ENCODE measurements at regions not wholly inside any gene's neighbourhood (a gene's known extent, or its start where the extent isn't known, plus 50 kb on each side); places are given as distances from the start of the nearest gene placed in this dataset.

- no peaks in the 10 kb centered on the region for H3K4me1 ChIP-seq
- 90 to 100% (median 94%) methylated on average over 3 of the region's 3 CpGs for WGBS, 5 donors
- no peaks in the 10 kb centered on the region for H3K36me3 ChIP-seq
- no peak overlapping the region for H3K4me3 ChIP-seq
- TF ChIP-seq, protein P1, sequence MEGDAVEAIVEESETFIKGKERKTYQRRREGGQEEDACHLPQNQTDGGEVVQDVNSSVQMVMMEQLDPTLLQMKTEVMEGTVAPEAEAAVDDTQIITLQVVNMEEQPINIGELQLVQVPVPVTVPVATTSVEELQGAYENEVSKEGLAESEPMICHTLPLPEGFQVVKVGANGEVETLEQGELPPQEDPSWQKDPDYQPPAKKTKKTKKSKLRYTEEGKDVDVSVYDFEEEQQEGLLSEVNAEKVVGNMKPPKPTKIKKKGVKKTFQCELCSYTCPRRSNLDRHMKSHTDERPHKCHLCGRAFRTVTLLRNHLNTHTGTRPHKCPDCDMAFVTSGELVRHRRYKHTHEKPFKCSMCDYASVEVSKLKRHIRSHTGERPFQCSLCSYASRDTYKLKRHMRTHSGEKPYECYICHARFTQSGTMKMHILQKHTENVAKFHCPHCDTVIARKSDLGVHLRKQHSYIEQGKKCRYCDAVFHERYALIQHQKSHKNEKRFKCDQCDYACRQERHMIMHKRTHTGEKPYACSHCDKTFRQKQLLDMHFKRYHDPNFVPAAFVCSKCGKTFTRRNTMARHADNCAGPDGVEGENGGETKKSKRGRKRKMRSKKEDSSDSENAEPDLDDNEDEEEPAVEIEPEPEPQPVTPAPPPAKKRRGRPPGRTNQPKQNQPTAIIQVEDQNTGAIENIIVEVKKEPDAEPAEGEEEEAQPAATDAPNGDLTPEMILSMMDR (IDR thresholded peaks at IDR 0.05): no peak
- TF ChIP-seq EP300 (IDR thresholded peaks at IDR 0.05) (no peak), POLR2A (IDR thresholded peaks at IDR 0.05) (no peak), POLR2AphosphoS5 (IDR thresholded peaks at IDR 0.05) (no peak)
- peaks cover 0 to 15% (median 4%) of the 10 kb centered on the region in 4 donors for H3K9me3 ChIP-seq
- no peak for DNase-seq
- H3K27me3 ChIP-seq: no peaks in the 10 kb centered on the region
- intact Hi-C loops (cut with DNase I; ENCODE audit: low total_unique reads): no loop called here
- H3K27ac ChIP-seq: no peak overlapping the region
These were observed 625.1 kb downstream of the PRELID2 start for GRCh38 chr5:145210020-145210419.

DNA sequence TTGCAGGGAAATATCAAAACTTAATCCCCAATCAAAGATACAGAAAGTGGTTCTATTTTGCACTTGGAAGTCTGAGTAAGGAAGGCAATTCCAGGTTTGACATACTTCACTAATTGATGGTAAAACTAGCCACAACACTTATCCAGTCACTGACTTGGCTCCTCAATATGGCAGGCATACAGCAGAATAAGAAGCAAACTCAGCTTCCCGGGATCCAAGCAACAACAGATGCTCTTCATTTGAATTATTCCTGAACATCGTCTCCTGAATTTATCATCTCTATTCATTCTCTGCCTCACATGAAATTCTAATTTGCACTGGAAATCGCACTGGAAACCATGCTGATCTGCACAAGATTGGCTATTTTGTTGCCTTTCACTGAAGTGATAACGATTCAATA, 629.6 kb downstream of the PRELID2 start:
- intact Hi-C loops (cut with DNase I; ENCODE audit: low total_unique reads): no loop called here
- H3K4me3 ChIP-seq: no peak overlapping the region
- no peak for DNase-seq
- H3K36me3 ChIP-seq: no peaks in the 10 kb centered on the region
- H3K27me3 ChIP-seq: no peaks in the 10 kb centered on the region
- no peaks in the 10 kb centered on the region for H3K9me3 ChIP-seq
- WGBS, 5 donors: 74 to 89% (median 77%) methylated on average over 4 of the region's 4 CpGs
- H3K4me1 ChIP-seq: no peaks in the 10 kb centered on the region
- no peak overlapping the region for H3K27ac ChIP-seq
- no peak for TF ChIP-seq POLR2A (IDR thresholded peaks at IDR 0.05)
- TF ChIP-seq POLR2AphosphoS5 (IDR thresholded peaks at IDR 0.05): no peak
- no peak for TF ChIP-seq EP300 (IDR thresholded peaks at IDR 0.05)
- TF ChIP-seq, protein P1 (IDR thresholded peaks at IDR 0.05): no peak

GRCh38 chr5:145204743-145205142, 630.4 kb downstream of the PRELID2 start:
- Histone ChIP-seq H3K9me3 (no peaks in the 10 kb centered on the region), H3K36me3 (no peaks in the 10 kb centered on the region), H3K27me3 (no peaks in the 10 kb centered on the region), H3K27ac (no peak overlapping the region), H3K4me1 (no peaks in the 10 kb centered on the region), H3K4me3 (no peak overlapping the region)
- peak in 1 of 2 donors; percentile 47 for DNase-seq
- intact Hi-C loops (cut with DNase I; ENCODE audit: low total_unique reads): no loop called here
- TF ChIP-seq, protein P1 (IDR thresholded peaks at IDR 0.05): no peak
- TF ChIP-seq POLR2A (IDR thresholded peaks at IDR 0.05) (no peak), POLR2AphosphoS5 (IDR thresholded peaks at IDR 0.05) (no peak), EP300 (IDR thresholded peaks at IDR 0.05) (no peak)
- 34 to 50% (median 46%) methylated on average over 1 to 2 of the region's 2 CpGs for whole genome bisulfite sequencing, 5 donors

GRCh38 chr5:145203193-145203592, 631.9 kb downstream of the PRELID2 start:
- Histone ChIP-seq H3K27ac (no peak overlapping the region), H3K4me1 (no peaks in the 10 kb centered on the region), H3K36me3 (no peaks in the 10 kb centered on the region), H3K4me3 (no peak overlapping the region), H3K27me3 (no peaks in the 10 kb centered on the region), H3K9me3 (no peaks in the 10 kb centered on the region)
- WGBS, 5 donors: 48 to 83% (median 71%) methylated on average over 2 of the region's 2 CpGs
- TF ChIP-seq POLR2AphosphoS5 (IDR thresholded peaks at IDR 0.05) (no peak), EP300 (IDR thresholded peaks at IDR 0.05) (no peak), POLR2A (IDR thresholded peaks at IDR 0.05) (no peak)
- TF ChIP-seq, protein P1 (IDR thresholded peaks at IDR 0.05): no peak
- DNase-seq: no peak
- intact Hi-C loops (cut with DNase I; ENCODE audit: low total_unique reads): no loop called here

All from stomach (tissue), 8 donors.